Endometrium (tissue), 2 donors: ENCODE measurements at regions not wholly inside any gene's neighbourhood (a gene's known extent, or its start where the extent isn't known, plus 50 kb on each side); places are given as distances from the start of the nearest gene placed in this dataset.

Experiments
- FAIRE-seq: peaks from 2 replicates; lab custom pipeline; 2012; peaks lifted over from hg19 to GRCh38; lab: Jason Lieb, UNC
- donor health status: control.
- donor health status: control.

DNA sequence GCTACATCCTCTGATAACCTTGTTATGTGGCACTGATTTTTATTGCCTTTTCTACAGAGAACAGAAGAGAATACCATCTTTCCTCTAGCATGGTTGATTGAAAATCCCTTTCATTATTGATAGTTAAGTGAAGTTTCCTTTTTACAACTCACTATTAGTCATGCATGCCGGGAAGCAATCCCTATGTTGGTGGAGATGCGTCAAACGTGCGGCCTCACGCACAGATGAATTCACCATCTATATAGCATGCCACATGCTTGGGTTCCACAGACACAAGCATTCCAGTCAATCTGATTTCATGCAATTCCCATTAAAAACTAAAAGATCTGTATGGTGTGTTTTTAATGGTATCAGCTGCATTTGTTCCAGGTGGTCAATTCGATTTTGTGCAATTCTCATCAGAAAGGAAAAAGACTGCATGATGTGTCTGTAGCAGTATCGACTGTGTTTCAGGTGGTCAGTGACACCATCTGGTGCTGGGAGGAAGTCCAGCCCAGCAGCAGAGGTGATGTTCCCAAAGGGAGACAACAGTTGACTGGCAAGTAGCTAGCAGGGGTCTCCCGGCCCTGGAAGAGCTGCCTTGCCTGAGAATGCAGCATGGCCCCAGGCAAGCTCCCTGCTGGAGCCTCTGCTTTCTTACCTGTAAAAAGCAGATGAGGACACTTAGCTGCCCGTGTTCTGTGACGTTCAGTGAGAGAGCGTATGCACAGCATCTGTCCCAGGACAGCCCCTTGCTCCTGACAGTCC, 151.3 kb upstream of the NCK2 start:
- FAIRE-seq: no peak

DNA sequence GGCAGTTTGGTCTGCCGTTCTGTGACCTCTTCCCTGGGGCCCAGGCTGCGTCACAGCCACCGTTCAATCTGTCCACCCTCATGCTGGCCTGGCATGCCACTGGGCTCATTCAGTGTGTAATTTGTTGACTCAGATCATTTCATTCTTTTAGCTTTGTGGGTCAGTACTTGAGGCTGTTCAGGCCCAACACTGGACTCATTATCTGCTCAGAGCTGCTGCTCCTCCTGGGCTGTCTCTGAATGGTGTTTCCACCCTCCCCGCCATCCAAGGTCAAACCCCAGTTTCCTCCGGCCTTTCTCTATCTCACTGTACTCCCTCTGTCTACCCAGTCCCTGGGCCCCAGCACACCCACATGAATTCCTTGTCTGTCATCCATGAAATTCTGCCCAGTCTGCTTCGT, 152.4 kb upstream of the NCK2 start:
- FAIRE-seq: no peak

DNA sequence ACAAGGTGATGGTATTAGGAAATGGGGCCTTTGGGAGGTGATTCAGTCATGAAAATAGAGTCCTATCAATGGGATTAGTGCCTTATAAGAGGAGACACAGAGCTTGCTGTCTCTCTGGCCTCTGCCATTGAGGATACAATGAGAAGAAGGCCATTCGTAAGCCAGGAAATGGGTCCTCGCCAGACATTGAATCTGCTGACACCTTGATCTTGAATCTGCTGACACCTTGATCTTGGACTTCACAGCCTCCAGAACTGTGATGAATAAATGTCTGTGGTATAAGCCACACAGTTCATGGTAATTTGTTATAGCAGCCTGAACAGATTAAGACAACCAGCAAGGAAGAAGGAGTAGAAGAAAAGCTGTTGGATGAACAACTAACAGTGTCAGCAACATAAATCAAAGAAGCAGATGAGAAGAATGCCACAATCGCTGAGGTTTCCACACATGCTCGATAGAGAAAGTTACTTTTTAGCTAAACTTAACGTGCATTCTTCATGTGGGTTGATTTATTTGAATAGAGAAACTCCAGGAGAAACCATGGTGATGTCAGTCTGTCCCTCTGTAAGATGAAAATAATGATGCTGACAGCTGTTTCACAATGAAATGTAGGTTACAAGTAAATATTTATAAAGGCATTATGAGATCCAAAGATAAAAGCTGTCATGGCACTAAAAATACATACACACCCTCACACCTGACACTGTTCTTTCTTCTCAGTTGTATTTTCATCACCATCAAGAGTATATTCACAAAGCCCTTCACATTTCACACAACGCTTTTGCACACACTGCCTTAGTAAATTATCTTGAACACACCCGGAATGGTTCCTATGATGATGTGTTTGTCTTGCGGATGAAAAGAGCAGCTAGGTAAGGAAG, 153.7 kb upstream of the NCK2 start:
- FAIRE-seq: no peak

DNA sequence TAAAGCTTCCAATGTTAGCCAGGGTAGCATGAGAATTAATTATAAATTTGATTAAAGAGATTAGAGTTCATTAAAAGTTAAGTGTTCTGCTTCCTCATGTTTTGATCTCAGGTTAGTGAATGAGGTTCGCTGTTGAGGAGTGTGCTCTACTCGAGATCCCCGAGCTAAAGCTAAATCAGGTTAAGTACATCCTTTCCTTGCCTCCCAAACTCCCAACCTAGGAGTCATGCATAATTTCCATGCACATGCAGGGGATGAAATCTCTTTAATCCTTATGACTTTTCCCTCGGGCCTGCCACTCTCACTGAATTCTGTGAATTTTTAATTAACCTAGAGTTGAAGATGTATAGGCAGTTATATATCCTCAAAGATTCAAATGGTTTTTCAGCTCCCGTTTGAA, 156.1 kb upstream of the NCK2 start:
- FAIRE-seq: no peak

DNA sequence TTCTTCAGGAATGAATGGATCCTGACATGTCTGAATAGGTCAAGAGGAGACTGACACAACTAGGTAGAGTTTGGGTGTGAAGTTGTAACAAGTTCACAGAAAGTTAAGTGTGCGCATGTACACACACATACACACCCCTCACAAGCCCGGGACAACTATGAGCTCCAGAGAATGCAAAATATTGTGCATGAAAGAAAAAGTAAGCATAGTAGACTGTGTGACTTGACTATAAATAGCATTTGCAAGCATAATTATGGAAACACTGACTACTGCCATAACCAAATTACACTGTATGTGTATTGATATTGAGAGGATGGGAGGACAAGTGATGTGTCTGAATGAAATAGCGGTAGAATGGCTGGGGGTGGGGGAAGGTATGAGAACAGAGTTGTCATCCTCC, 157.1 kb upstream of the NCK2 start:
- FAIRE-seq: no peak

- no peak for FAIRE-seq
These were observed 160.2 kb upstream of the NCK2 start for GRCh38 chr2:105584435-105585010.

- no peak for FAIRE-seq
These were observed 161.6 kb upstream of the NCK2 start for GRCh38 chr2:105582952-105583660.

DNA sequence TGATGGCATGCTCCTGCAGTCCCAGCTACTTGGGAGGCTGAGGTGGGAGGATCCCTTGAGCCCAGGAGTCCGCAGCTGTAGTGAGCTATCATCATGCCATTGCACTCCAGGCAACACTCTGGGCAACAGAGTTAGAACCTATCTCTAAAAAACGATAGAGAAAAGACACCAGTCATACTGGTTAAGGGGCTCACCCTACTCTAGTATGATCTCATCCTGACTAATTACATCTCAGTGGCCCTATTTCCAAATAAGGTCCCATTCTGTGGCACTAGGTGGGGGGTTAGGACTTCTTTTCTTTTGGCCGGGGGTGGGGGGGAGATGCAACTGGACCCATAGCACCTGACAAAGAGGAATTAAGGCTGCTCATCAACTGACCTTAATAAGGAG, 163.2 kb upstream of the NCK2 start:
- FAIRE-seq: no peak

GRCh38 chr2:105580870-105581554, 163.7 kb upstream of the NCK2 start:
- FAIRE-seq: no peak

DNA sequence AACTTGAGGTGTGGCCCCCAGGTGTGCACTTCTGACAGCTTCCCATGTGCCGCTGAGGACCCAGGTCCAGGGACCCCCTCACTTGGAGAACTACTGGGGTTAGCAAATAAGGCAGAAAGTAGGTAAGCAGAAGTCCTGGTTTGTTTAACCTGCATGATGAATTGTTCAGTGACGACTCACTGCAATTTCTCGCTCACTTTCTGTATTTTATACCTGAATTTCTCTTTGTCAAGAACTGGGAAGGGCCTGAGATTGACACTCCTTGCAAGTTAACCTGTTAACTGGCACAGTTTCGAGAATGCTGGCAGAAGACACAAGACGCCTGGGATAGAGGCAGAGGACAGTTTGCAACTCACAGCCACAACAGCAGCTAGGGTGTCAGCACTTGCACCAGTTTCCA, 164.5 kb upstream of the NCK2 start:
- no peak for FAIRE-seq

GRCh38 chr2:105578166-105578565, 166.5 kb upstream of the NCK2 start:
- FAIRE-seq: no peak

GRCh38 chr2:105577762-105578161, 166.9 kb upstream of the NCK2 start:
- FAIRE-seq: no peak

GRCh38 chr2:105576440-105577241, 168.1 kb upstream of the NCK2 start:
- FAIRE-seq: no peak

DNA sequence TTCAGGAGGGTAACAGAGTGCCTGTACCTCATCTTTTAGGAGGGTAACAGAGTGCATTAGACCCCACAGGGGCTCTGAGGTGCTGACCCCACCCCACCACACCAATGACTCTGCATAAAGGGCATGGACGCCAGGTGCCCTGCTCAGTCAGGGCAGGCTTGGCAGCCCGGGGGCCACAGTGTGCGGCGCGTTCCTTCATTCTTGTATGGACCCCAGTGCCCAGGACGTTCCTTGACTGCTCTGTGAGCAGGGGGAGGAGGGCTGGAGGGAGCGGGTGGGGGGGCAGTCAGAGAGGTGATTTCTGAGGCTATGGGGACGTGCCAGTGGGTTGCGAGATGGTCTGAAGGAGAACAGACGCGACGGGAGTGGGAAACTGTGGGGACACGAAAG, 168.7 kb upstream of the NCK2 start:
- FAIRE-seq: no peak

DNA sequence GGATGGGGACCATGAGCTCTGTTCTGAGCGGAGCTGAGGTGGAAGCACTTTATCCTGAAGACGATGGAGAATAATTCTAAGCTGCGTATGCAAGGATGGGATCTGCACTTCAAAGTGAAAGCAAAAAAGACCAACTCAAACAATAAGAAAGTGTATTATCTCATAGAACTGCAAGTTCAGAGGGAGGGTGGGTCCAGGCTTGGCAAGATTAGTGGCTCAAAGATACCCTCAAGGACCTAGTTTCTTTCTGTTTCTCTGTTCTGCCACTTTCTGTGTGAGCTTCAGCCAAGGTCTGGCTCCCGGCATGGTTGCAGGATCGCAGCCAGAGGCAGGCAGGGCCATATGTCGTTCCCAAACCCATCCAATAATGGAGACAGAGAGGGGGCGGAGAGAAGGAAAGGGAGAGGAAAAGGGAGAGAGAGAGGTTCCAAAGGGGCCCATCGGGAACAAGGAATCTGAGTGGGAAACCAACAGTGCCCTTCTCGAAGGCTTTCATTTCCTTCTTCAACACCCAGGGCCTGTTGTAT, 169.2 kb upstream of the NCK2 start:
- FAIRE-seq: no peak

DNA sequence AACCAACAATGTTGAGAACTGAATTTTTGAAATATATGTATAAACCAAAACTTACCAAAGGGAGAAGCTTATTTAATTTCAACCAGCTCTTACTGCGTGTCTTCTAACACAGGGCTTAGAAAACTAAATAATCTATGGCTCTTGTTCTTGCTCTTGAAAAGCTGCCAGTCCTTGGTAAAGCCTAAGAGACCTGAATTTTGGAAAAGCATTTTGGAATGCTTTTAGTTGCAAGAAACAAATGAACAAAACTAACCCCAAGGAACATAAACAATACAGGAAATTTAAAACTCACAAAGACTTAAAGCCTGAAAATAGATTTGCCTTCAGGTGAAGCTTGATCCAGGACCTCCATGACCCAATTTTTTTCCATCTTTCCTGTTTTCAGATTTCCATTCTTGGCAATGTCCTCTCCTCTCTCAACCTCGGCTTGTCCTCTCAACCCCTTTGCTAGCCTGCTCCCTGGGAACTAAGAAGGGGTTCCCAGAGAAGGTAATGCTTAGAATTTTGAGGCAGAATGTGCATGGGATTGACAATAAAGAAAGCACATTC, 169.8 kb upstream of the NCK2 start:
- FAIRE-seq: no peak

DNA sequence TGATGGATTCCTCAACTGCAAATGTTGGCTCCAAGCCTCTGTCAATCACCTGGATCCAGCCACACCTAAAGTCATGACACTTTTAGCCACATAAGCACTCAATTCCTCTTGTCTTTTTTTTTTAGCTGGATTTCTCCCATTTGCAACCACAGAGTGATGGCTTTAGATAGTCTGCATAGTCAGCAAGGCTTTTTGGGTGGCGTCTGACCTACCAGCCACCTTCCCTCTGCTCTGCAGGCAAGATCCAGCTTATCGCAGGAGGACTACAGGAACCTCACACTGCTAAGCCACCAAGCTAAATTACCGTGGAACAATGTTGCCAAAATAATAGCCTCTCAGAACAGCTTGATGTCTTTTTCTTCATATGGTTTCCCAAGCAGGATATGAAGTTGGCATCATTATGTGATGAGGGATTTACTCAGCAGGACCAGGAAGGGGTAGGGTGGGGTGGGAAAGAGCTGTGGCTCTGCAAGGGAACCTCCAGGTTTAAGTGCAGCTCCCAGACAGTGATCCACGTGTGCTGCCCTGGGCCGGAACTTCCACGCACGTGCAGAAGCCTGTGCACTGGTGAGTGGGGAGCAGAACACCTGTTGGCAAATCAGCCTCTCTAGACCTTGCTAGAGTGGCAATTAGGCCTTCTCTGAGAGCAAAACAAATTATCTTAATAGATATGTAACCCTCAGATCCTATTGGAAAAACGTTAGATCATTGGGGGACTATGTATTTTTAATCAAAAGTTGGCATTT, 170.6 kb upstream of the NCK2 start:
- FAIRE-seq: no peak

GRCh38 chr2:105573490-105573889, 171.2 kb upstream of the NCK2 start:
- FAIRE-seq: no peak

DNA sequence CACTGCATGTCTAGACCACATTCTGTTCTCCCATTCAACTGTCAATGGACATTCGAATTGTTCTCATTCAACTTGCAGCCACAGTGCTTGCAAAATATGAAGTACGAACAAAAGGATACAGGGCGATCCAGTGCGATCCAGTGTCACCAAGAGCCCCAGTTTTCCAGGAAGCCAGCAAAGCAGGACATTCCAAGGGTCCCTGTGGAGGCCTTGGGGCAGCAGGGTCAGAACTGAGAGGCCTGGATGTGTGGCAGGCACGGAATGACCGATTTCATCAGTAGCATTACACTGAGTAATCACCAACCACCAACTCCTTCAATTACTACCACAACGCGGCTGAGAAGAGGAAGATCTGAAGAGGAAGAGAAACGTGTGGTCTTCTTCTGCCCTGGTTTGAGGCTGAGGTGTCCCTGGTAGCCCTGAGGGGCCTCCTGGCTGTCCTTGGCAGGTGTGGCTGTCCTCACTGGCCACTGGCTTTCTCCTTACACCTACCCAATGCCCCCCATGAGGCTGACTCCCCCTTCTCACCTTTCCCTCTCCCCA, 172.7 kb upstream of the FHL2 start:
- no peak for FAIRE-seq

- FAIRE-seq: no peak
These were observed 171.9 kb upstream of the FHL2 start for GRCh38 chr2:105570757-105571156.
